ENCODE measurements at regions not wholly inside any gene's neighbourhood (a gene's known extent, or its start where the extent isn't known, plus 50 kb on each side); places are given as distances from the start of the nearest gene placed in this dataset.
"Not testable (repeated sequence)": the region's sequence is repeated elsewhere in the genome, so short reads cannot be mapped to it uniquely, and the experiment has no call there.

GRCh38 chr6:5832668-5833067, 174.1 kb downstream of the NRN1 start:
- WGBS (ENCODE audit: low lambda C conversion rate) = 59% methylated on average over 3 of the region's 3 CpGs
- no peak overlapping the region for H2AFZ ChIP-seq (ENCODE audit: low read depth)
- ChIA-PET CTCF (no interaction called here), POLR2A (no interaction called here)
- H3K9me3 ChIP-seq = no peaks in the 10 kb centered on the region
- H3K9ac ChIP-seq = no peak overlapping the region
- H4K20me1 ChIP-seq (ENCODE audit: insufficient read depth) = no peaks in the 10 kb centered on the region
- TF ChIP-seq USF2 (IDR thresholded peaks at IDR 0.05; ENCODE audit: borderline replicate concordance, low read depth, low read length) (no peak), FOSL2 (IDR thresholded peaks at IDR 0.05; ENCODE audit: borderline replicate concordance, low read depth) (no peak), EZH2phosphoT487 (IDR thresholded peaks at IDR 0.05; ENCODE audit: borderline replicate concordance, low read depth) (no peak)
- no peaks in the 10 kb centered on the region for H3F3A ChIP-seq (replicated peaks; ENCODE audit: insufficient read depth)
- no peaks in the 10 kb centered on the region for H3K36me3 ChIP-seq (replicated peaks in 1 of 2; ENCODE audit: control insufficient read depth in 1 of 2, insufficient read depth in 2 of 2, low read length in 1 of 2)
- H3K9me2 ChIP-seq = no peaks in the 10 kb centered on the region
- H3K27me3 ChIP-seq (ENCODE audit: insufficient read depth) = no peaks in the 10 kb centered on the region
- H3K27ac ChIP-seq (ENCODE audit: low read depth in 2 of 2, low read length in 1 of 2) = no peak overlapping the region
- no peaks in the 10 kb centered on the region for H3K4me1 ChIP-seq (ENCODE audit: control insufficient read depth in 1 of 2, insufficient read depth in 2 of 2, low read depth in 1 of 2, low read length in 1 of 2)
- no peaks in the 10 kb centered on the region for H3K79me2 ChIP-seq (ENCODE audit: insufficient read depth)
- DNase-seq = no peak
- no peak overlapping the region for H3K4me3 ChIP-seq (ENCODE audit: low read depth in 2 of 2, low read length in 1 of 2)
- no peak overlapping the region for H3K4me2 ChIP-seq

- H3K27me3 ChIP-seq (ENCODE audit: insufficient read depth); H3K79me2 ChIP-seq (ENCODE audit: insufficient read depth); H3K4me3 ChIP-seq (ENCODE audit: low read depth in 2 of 2, low read length in 1 of 2); H4K20me1 ChIP-seq (ENCODE audit: insufficient read depth); H2AFZ ChIP-seq (ENCODE audit: low read depth); POLR2A ChIA-PET; H3K4me1 ChIP-seq (ENCODE audit: control insufficient read depth in 1 of 2, insufficient read depth in 2 of 2, low read depth in 1 of 2, low read length in 1 of 2); H3F3A ChIP-seq (replicated peaks; ENCODE audit: insufficient read depth); H3K9me3 ChIP-seq; DNase-seq; H3K27ac ChIP-seq (ENCODE audit: low read depth in 2 of 2, low read length in 1 of 2); CTCF ChIA-PET; H3K36me3 ChIP-seq (replicated peaks in 1 of 2; ENCODE audit: control insufficient read depth in 1 of 2, insufficient read depth in 2 of 2, low read length in 1 of 2); H3K9me2 ChIP-seq; H3K9ac ChIP-seq; H3K4me2 ChIP-seq: not testable (repeated sequence)
- WGBS (ENCODE audit: low lambda C conversion rate) = 58% methylated on average over 7 of the region's 8 CpGs
Observed at GRCh38 chr6:5831219-5831862, 175.4 kb downstream of the NRN1 start.

- no peaks in the 10 kb centered on the region for H3K79me2 ChIP-seq (ENCODE audit: insufficient read depth)
- no peak for TF ChIP-seq GABPA (IDR thresholded peaks at IDR 0.05; ENCODE audit: low read depth)
- H3K4me2 ChIP-seq = no peak overlapping the region
- H3K27me3 ChIP-seq (ENCODE audit: insufficient read depth) = no peaks in the 10 kb centered on the region
- H3K9me3 ChIP-seq = no peaks in the 10 kb centered on the region
- no peak overlapping the region for H3K9ac ChIP-seq
- no peak overlapping the region for H3K4me3 ChIP-seq (ENCODE audit: low read depth in 2 of 2, low read length in 1 of 2)
- H3F3A ChIP-seq (replicated peaks; ENCODE audit: insufficient read depth) = no peaks in the 10 kb centered on the region
- WGBS (ENCODE audit: low lambda C conversion rate) = 64% methylated on average over 10 of the region's 11 CpGs
- no peak overlapping the region for H3K27ac ChIP-seq (ENCODE audit: low read depth in 2 of 2, low read length in 1 of 2)
- no peaks in the 10 kb centered on the region for H3K9me2 ChIP-seq
- H3K36me3 ChIP-seq (replicated peaks in 1 of 2; ENCODE audit: control insufficient read depth in 1 of 2, insufficient read depth in 2 of 2, low read length in 1 of 2) = no peaks in the 10 kb centered on the region
- DNase-seq = no peak
- ChIA-PET POLR2A (no interaction called here), CTCF (interaction anchor here (0.5 kb wide), 1 partner anchor 380 kb away, joined by 3 read pairs; no protein-coding TSS in a partner anchor)
- H2AFZ ChIP-seq (ENCODE audit: low read depth) = no peak overlapping the region
- no peaks in the 10 kb centered on the region for H3K4me1 ChIP-seq (ENCODE audit: control insufficient read depth in 1 of 2, insufficient read depth in 2 of 2, low read depth in 1 of 2, low read length in 1 of 2)
- H4K20me1 ChIP-seq (ENCODE audit: insufficient read depth) = no peaks in the 10 kb centered on the region
Observed at GRCh38 chr6:5828296-5828695, 178.4 kb downstream of the NRN1 start.

Data from SK-N-SH (cell line).